Stimulated activated CD8-positive, alpha-beta memory T cell treated with anti-CD3 and anti-CD28 coated beads, Interleukin-7, amount 100 ng/mL, for 4 hours (primary cell): ENCODE measurements at regions not wholly inside any gene's neighbourhood (a gene's known extent, or its start where the extent isn't known, plus 50 kb on each side); places are given as distances from the start of the nearest gene placed in this dataset.

ENCODE experiments used
- DNase-seq, 2 donors: peaks; one replicate each; pipeline ENCODE4 v3.0.0-alpha.2; 2020; ENCODE audit warnings: low read depth in 2 of 2

DNA sequence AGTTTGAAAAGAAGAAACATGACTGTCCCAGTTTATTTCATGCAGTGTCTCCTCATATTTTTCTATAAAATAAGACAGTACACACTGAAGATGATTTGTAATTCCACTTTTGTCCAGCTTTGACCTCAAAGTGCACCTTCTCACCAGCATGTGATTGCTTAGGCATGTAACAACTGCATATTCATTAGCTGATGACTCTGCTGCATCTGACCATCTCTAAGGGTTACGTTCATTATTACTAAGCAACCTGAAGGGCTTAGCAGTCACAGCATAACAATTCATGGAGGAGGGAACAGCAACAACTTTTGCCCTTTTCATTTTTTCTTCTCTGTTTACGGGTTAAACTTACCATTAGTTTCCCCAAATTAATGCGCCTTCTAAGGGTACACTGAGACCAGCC, 330.6 kb upstream of the PIK3C3 start:
- DNase-seq: no peak

DNA sequence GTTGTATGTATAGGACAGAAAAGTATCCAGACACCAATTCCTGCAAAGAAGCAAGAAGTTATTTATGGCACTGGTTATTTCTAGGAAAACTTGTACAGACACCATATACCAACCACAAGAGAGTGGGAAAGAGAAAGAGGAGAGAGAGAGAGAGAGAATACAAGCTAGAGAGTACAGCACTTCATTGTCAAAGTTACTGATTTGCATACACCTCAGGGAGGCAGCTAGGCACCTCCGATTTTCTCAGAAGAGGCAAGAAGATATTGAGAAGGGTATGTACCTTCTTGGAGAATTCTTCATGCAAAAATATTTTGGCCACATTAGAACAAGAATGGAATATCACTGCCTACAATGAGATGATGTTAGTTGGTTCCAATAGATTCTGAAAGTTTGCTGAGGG, 333.9 kb upstream of the PIK3C3 start:
- no peak for DNase-seq

DNA sequence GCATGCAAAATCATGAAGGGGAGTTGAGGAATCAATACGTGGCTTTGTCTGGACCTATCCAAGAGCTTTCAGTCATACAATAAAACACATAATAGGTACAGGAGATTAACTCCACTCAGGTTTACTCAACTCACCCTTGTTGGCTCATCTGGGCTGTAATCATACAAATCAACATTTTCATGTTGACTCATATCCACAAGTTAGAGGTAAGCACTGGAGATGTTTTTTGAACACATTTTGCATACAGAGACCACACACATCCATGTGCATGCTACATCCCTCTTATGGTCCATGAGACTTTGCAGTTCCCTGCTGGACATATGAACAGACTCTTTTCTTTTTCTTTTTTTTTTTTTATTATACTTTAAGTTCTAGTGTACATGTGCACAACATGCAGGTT, 336.9 kb upstream of the PIK3C3 start:
- DNase-seq: no peak

DNA sequence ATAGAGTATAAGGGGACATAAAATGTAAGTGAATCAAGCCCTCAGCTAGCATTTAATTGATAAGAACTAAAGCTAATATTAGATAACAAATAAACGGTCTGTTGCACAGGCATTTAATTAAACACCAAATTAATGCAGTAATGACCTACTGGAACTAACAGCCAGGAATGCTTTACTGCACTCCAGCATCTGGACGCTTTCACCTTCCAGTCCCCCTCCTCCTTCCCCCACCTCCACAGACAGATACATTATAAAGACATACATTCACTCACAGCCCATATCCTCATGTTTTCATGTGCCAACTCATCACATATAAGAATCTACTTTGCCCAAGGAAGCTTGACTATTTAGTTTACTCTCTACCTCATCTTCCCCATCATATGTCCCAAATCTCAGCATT, 337.4 kb upstream of the PIK3C3 start:
- DNase-seq: no peak

DNA sequence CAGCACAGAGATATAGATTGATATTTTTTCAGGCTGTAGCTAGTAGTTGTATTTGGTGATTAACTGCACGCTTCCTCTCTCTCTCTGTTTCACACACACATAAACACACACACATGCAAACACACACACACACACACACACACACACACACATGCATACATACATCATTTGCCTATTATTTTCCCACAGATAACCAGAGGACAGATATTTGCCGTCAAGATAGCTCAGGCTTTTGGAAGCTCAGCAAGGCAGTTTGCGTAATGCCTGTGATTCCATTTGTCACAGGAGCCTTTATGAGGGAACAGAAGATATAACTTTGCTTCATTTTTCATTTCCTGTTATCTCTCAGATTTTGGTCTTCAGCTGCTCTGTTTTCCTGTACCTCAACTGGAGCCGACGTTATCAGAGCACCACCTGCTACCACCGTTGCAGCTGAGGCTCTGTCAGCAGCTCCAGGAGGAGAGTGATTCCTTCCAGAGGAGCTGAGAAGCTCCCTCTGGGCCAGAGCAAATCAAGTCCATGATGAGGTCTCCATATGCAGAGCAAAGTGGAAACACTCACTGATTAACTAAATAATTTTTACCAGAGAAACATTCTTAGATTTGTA, 341.9 kb upstream of the PIK3C3 start:
- DNase-seq: no peak

DNA sequence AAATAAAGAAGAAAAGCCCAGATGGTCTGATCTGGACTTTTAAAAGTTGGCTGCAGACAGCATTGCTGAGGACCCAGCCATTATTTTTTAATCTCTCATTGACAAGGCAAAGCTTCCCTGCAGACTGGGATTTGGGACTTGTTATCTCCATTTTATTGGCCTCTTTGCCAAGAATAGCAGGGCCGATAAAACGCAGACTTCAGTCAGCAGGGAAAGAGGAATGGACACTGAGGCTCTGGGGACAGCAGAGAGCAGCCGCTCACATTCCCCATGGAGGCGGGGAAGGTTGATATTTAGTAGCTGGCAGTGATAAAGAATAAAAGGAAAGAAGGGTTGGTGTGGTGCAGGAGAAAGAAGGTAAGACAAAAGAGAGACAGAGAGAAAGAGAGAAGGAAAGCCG, 350.1 kb upstream of the PIK3C3 start:
- DNase-seq: no peak

DNA sequence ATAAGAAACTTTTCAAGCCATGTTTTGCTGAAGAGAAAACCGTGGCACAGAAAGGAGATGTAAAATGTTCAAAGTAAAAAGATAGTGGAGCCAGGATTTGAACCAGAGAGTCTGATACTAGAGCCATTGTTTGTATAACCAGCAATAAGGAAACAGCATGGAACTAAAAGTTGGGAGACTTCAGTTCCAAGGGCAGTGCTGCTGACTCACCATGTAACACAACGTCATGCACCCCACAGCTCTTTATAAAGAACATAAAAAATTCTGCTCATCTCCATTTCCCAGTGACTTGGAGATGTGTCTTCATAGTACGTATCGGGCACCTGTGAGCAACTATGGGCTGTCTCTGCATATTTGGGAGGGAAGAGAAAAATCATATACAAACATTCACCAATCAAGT, 353.0 kb upstream of the PIK3C3 start:
- no peak for DNase-seq

DNA sequence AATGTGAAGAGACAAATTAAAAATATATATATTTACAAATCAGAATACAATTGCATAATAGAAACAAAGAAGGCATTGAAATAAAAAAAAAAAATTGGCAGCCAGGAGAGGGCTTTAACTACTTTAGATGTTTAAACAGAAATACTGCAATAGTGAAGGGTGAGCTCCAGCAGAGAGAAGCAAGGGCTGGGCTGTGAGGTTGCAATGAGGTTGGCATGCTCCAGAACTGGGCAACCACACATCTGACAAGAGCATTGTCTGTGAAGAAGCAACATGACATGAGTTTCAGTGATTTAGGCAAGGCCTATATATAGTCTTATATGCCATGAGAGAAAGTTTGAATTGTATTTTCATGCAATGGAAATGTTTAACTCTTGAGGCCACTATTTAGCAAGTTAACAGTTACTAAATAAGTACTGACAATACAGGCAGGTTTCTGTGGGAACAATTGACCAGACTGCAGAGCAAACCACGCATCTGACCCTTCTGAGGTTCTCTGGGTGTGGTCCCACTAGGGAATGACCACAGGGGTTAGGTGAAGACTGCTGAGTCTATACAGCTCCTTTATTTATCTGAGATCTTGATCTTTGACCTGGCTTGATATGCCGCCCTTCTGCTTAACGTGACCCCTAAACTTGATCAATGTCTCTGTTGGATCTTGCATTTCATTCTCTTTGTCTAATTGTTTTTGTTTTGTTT, 354.2 kb upstream of the PIK3C3 start:
- no peak for DNase-seq

DNA sequence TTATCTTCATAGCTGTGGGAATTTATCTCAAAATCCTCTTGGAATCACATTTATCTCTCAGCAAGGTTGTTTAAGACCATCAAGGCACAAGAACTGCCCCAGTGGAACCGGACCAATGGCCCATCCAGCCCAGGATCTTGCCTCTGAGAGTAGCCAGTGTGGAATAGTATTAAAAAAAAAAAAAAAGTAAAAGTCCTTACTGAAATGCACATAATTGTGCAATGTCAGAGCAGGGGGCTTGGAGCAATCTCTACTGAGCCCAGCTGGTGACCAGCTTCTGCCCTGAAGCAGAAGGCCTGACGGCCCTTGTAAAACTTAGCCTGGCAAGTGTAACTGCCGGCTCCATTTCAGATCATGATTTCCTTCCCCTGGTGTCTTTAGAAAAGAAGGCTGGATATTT, 355.6 kb upstream of the PIK3C3 start:
- no peak for DNase-seq

DNA sequence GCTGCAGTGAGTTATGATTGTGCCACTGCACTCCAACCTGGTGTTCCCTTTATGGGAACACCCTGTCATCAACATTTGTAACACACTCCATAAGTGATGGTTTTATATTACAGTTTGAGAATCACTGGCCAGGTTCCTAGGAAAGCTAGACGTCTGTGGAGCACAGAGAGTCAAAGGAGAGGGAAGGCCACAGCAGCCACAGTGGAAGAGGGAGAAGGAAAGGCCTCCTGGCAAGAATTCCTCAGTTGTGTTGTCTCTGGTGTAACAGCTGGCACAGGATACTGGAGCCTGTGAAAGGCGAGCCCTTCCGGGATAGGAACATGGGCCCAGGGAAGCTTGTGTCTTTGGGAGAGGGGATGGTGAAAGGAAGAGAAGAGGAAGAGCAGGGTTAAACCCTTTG, 360.5 kb upstream of the PIK3C3 start:
- no peak for DNase-seq

DNA sequence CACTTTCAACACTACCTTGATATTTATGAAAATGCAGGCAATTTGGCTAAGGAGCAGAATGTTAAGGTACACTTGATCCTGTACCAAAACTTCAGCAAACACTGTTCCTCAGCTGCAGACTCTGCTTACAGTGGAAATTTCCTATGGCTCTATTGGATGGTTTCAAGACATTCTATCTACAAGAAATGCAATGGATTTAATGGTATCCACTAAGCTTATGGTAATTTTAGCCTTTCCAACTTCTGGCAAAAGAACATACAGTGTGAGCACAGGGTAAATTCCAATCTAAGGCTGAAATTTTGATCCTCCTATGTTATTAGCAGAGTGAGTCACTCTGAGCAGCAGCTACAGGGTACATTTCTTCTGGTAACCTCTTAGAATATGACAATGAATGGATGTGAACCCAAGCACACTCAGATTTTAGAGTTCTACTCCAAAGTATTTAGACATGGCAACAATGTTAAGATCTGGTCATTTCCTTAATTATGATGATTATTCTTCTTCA, 361.8 kb upstream of the PIK3C3 start:
- DNase-seq: no peak

DNA sequence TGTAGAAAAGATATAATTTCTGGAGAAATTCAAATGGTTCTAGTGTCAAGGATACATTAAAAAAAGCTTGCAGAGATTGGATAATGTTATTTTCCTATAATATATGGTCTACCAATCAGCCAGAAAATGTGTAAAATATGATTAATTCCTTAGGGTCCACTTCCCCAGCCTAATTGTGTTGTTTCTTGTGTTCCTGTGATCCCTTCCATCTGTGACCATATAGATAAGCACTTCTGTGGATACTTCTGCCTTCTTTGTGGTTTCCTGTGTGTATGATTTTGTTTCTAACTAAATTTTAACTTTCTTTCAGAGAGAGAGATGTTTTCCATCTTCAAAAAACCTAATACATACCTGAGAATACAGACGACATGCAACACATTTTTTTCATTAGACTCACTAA, 367.1 kb upstream of the PIK3C3 start:
- DNase-seq: no peak

DNA sequence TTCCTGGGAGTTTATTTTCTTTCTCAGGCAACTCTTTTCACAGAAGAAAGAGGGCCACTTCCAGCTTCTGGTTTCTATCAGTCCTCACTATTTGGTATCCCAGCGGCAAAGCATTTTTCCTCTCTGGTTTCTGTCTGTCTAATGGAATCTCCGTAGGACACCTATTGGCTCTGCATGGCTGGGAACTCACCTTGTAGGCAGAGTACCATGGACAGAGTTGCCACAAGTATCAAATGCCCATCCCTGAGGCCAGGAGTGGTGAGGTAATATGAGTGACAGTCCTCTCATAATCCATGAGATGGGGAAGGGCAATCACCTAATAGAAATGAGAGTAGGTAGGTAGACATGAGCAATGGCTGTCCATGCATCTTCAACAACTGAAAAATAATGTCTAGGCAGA, 369.5 kb upstream of the PIK3C3 start:
- no peak for DNase-seq

DNA sequence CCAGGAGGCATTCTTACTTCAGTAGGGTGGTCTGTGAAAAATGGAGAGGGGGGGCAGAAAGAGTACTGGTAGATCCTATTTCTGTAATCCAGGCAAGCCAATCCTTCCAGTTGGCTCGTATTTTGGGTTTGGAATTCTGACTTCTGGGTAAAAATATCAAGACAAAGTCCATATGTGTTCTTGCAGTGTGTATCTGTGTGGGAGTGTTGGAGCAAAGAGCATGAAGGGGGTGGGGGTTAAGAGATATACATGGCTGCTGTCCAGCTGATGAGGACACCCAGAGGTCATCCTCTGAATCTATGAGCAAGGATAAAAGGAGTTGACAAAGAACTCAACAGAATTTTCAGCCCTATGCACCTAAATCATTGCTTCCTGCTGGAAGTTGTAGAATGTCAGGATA, 375.8 kb upstream of the PIK3C3 start:
- no peak for DNase-seq

DNA sequence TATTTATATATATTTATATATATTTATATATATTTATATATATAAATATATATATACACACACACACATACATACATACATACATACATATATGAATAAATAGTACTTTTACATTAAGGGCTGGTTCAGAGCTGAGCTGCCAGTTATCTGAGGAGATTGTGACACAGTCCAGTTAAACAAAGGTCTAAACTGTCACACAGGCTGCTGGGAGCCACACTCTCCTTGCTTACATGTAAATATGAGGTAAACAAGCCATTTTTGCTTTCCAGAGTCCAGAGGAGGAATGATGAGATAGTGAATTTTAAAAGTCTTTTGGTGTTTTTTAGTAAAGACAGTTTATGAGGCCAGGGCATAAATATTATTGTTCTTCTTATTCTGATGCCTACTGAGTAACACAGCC, 377.5 kb upstream of the PIK3C3 start:
- DNase-seq: no peak

DNA sequence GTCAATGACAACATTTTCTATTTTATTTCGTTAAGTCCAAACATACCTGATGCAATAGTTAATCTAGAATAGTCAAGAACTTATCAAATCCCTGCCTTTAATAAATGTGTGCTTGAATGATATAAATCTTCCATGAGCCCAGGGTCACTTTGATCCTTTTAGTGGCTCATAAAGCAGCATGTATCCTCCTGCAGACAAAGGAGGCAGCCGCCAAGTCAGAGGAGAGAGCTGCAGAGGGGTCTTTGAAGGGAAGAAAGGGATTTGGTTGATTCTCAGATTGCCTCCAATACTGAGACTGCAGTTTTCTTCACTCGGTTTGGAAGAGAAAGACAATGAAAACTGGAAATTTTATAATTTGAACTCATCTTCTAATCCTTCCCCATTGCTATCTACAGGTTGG, 378.4 kb upstream of the PIK3C3 start:
- DNase-seq: no peak

DNA sequence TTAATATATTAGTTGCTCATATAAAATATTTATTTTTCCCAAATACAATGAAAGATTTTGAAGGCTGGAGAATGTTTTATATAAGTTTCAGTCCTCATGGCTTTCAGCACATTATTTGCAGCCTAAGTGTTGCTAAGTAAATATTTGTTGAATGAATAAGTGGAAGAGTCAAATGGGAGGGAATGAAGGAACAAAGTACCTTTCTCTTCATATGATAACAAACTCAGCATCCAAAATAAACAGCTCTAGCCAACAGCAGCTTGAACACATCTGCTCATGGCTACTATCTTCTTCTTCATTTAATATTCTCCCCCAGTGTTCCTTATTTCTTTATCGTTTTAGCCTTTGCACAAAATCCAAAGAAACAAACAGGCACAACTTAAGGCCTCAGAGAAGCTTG, 385.2 kb upstream of the PIK3C3 start:
- no peak for DNase-seq

DNA sequence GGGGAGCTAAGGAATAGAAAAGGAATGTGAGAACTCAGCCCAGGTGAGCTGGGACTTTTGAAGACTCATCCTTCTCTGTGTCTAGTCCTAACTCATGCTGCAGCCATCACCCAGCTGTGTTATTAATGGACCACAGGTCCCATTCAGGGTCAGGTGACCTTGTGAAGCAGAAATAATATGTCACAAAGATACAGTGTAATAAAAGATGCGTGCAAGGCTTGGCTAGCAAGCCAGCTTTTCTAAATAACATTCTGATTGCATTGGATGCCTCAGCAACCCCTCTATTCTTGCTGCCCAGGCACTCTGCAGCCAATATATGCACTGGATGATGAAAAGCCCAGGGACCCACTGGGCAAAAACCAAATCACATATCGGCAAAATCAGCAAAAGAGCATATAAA, 393.1 kb upstream of the PIK3C3 start:
- no peak for DNase-seq

DNA sequence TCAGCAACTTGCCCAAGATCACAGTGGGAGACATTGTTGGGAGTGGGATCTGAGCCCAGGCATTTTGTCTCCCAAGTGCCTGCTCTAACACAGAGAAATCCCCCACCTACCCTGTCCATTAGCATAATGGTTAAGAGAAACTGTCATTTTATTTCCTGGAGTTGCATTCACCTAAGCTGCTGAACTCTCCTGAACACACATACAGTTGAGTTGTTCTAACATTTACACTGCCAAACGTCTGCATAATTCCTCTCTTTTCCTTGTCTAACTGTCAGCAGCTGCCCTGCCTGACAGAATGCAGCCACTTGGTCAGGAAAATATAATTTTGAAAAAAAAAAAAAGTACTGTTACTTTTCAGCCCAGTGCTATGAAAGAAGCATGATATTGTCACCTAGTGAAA, 396.3 kb upstream of the PIK3C3 start:
- no peak for DNase-seq

DNA sequence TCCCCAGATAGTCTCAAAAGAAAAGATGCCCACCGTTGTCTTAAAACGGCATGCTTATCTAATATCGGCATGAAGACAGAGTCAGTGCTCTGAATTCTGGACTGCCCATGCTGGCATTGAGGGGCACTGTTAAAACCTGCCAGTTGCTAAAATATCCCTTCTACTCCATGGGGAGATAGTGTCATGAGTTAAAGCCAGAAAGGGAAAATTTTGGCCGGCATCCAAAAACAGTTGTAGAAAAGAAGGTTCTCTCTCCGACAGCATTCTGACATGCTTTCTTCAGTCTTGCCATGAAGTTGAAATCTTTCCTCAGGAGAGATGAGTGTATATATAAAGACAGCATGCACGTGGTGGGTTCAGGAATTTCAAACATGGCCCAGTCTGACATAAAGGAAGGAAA, 401.3 kb upstream of the PIK3C3 start:
- no peak for DNase-seq

DNA sequence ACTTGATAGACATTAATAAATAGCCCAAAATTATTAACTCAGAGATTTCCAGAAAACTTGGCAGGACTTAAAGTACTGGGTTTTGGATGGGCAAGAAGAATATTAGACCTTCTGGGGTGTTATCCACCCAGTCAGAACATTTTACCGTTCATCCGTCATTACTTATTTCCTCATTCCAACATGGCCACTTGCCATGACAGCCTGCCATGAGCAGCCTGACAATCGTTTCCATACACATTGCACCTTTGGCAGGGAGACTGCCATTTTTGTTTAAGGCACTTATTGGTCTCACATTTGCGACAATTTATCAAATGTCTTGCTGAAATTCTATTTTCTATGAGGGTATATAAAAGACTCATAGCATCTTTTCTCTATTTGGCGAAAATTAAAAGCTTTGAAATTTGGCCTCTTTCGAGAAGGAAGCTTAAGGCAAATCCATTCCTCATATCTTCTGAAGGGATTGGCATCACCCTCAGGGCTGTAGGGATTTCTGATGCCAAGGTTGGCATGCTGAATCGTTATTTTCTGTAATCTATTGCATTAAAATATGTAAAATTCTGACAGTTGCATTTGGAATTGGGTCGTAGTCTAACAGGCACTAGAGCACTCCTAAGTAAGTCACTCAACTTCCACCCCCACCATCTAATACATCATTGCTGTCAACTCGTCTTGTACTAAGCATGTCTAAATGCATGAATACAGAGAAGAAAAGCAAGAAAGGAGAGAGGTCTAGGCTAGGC, 406.3 kb upstream of the PIK3C3 start:
- DNase-seq: no peak

DNA sequence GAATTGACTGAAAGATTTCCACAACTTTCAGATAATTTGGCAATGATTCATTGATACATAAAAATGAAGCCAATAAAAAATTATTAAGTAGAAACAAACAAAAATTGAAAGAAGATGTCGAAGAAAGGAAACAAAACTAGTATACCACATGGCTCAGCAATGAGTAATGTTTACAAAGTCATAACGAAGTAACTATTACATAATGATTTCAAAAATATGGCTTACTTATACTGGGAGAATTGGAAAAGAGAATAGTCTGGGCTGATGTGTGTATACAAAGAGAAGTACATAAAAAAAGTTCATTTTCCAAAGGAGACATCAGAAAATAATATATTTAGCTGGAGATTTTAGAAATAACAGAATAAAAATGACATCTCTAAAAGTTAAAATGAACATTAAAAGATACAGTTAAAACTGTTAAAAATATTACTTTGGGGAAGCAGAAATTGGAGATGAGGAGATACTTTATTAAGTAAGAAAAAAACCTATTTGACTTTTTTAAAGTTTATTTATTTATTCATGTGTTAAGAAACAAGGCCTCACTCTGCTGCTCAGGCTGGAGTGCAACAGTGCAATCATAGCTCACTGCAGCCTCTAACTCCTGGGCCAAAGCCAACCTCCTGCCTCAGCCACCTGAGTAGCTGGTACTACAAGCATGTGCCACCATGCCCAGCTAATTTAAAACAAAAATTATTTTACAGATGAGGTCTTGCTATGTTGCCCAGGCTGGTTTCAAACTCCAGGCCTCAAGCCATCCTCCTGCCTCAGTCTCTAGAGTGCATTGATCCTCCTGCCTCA, 409.7 kb upstream of the PIK3C3 start:
- no peak for DNase-seq
